ENCODE measurements at regions not wholly inside any gene's neighbourhood (a gene's known extent, or its start where the extent isn't known, plus 50 kb on each side); places are given as distances from the start of the nearest gene placed in this dataset.
"Not testable (repeated sequence)": the region's sequence is repeated elsewhere in the genome, so short reads cannot be mapped to it uniquely, and the experiment has no call there.

DNA sequence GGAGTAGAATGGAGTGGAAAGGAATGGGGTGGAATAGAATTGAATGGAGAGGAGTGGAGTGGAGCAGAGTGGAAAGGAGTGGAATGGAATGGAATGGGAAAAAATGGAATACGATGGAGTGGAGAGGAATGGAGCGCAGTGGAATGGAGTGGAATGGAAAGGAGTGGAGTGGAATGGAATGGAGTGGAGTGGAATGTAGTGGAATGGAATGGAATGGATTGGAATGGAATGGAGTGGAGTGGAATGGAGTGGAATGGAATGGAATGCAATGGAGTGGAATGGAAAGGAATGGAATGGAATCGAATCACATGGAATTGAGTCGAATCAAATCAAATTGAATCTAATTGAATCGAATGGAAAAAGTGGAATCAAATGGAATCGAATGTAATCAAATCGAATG, 1016.1 kb downstream of the CDY1 start:
- H3K4me3 ChIP-seq (ENCODE audit: low read depth, low read length), result no peak overlapping the region
- no peaks in the 10 kb centered on the region for H3K27me3 ChIP-seq (ENCODE audit: control insufficient read depth, insufficient read depth, low read length)
- DNase-seq (ENCODE audit: low read depth in 4 of 6, low spot score in 6 of 6), result no peak
- H3K4me1 ChIP-seq (ENCODE audit: control insufficient read depth, insufficient read depth, low read length), result no peaks in the 10 kb centered on the region
- H3K27ac ChIP-seq (ENCODE audit: low read depth, low read length), result no peak overlapping the region
- H3K36me3 ChIP-seq (ENCODE audit: control insufficient read depth, insufficient read depth, low read length), result no peaks in the 10 kb centered on the region
- H3K9me3 ChIP-seq (ENCODE audit: control insufficient read depth, insufficient read depth, low read length), result peaks cover 2% of the 10 kb centered on the region
- WGBS (ENCODE audit: insufficient coverage), result no CpG with 5 or more reads among the region's 7 CpGs

DNA sequence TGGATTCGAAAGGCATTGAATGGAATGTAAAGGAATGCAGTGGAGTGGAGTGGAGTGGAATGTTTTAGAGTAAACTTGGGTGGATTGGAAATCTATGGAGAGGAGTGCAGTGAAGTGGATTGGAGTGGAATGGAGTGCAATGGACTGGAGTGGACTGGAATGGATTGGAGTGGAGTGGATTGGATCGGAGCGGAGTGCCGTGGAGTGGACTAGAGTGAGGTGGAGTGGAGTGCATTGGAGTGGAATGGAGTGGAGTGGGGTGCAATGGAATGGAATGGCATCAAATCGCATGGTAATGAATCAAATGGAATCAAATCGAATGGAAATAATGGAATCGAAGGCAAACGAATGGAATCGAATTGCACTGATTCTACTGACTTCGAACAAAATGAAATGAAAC, 1023.9 kb downstream of the CDY1 start:
- DNase-seq (ENCODE audit: low read depth in 4 of 6, low spot score in 6 of 6); H3K4me3 ChIP-seq (ENCODE audit: low read depth, low read length); H3K36me3 ChIP-seq (ENCODE audit: control insufficient read depth, insufficient read depth, low read length); H3K9me3 ChIP-seq (ENCODE audit: control insufficient read depth, insufficient read depth, low read length); H3K27me3 ChIP-seq (ENCODE audit: control insufficient read depth, insufficient read depth, low read length); H3K27ac ChIP-seq (ENCODE audit: low read depth, low read length); H3K4me1 ChIP-seq (ENCODE audit: control insufficient read depth, insufficient read depth, low read length): not testable (repeated sequence)
- WGBS (ENCODE audit: insufficient coverage), result no CpG with 5 or more reads among the region's 10 CpGs

- not testable (repeated sequence) for H3K9me3 ChIP-seq (ENCODE audit: control insufficient read depth, insufficient read depth, low read length); H3K27me3 ChIP-seq (ENCODE audit: control insufficient read depth, insufficient read depth, low read length); H3K4me1 ChIP-seq (ENCODE audit: control insufficient read depth, insufficient read depth, low read length); H3K36me3 ChIP-seq (ENCODE audit: control insufficient read depth, insufficient read depth, low read length); DNase-seq (ENCODE audit: low read depth in 4 of 6, low spot score in 6 of 6); H3K4me3 ChIP-seq (ENCODE audit: low read depth, low read length); H3K27ac ChIP-seq (ENCODE audit: low read depth, low read length)
- no CpG with 5 or more reads among the region's 6 CpGs for WGBS (ENCODE audit: insufficient coverage)
Measured at GRCh38 chrY:26648240-26648639, 1026.3 kb downstream of the CDY1 start.

GRCh38 chrY:26664245-26664644, 1042.3 kb downstream of the CDY1 start:
- not testable (repeated sequence) for H3K27me3 ChIP-seq (ENCODE audit: control insufficient read depth, insufficient read depth, low read length); H3K4me1 ChIP-seq (ENCODE audit: control insufficient read depth, insufficient read depth, low read length); DNase-seq (ENCODE audit: low read depth in 4 of 6, low spot score in 6 of 6); H3K36me3 ChIP-seq (ENCODE audit: control insufficient read depth, insufficient read depth, low read length); H3K27ac ChIP-seq (ENCODE audit: low read depth, low read length); H3K9me3 ChIP-seq (ENCODE audit: control insufficient read depth, insufficient read depth, low read length); H3K4me3 ChIP-seq (ENCODE audit: low read depth, low read length)
- no CpG with 5 or more reads among the region's 8 CpGs for WGBS (ENCODE audit: insufficient coverage)

GRCh38 chrY:26666691-26667090, 1044.8 kb downstream of the CDY1 start:
- H3K27me3 ChIP-seq (ENCODE audit: control insufficient read depth, insufficient read depth, low read length); H3K27ac ChIP-seq (ENCODE audit: low read depth, low read length); DNase-seq (ENCODE audit: low read depth in 4 of 6, low spot score in 6 of 6); H3K4me3 ChIP-seq (ENCODE audit: low read depth, low read length); H3K4me1 ChIP-seq (ENCODE audit: control insufficient read depth, insufficient read depth, low read length); H3K9me3 ChIP-seq (ENCODE audit: control insufficient read depth, insufficient read depth, low read length); H3K36me3 ChIP-seq (ENCODE audit: control insufficient read depth, insufficient read depth, low read length): not testable (repeated sequence)
- no CpG with 5 or more reads among the region's 8 CpGs for WGBS (ENCODE audit: insufficient coverage)

- DNase-seq (ENCODE audit: low read depth in 4 of 6, low spot score in 6 of 6); H3K4me3 ChIP-seq (ENCODE audit: low read depth, low read length); H3K36me3 ChIP-seq (ENCODE audit: control insufficient read depth, insufficient read depth, low read length); H3K27me3 ChIP-seq (ENCODE audit: control insufficient read depth, insufficient read depth, low read length); H3K4me1 ChIP-seq (ENCODE audit: control insufficient read depth, insufficient read depth, low read length); H3K9me3 ChIP-seq (ENCODE audit: control insufficient read depth, insufficient read depth, low read length); H3K27ac ChIP-seq (ENCODE audit: low read depth, low read length): not testable (repeated sequence)
- no CpG with 5 or more reads among the region's 7 CpGs for WGBS (ENCODE audit: insufficient coverage)
Measured at GRCh38 chrY:26669243-26669642, 1047.3 kb downstream of the CDY1 start.

DNA sequence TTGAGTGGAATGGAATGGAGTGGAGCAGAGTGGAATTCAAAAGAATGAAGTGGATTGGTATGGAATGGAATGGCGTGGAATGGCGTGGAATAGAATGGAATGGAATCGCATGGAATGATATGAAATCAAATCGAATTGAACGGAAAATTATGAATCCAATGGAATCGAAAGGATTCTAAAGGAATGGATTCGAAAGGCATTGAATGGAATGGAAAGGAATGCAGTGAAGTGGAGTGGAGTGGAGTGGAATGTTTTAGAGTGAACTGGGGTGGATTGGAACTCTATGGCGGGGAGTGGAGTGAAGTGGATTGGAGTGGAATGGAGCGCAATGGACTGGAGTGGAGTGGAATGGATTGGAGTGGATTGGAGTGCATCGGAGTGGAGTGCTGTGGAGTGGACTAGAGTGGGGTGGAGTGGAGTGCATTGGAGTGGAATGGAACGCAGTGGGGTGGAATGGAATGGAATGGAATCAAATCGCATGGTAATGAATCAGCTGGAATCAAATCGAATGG, 1048.5 kb downstream of the CDY1 start:
- H3K27me3 ChIP-seq (ENCODE audit: control insufficient read depth, insufficient read depth, low read length); H3K4me3 ChIP-seq (ENCODE audit: low read depth, low read length); H3K4me1 ChIP-seq (ENCODE audit: control insufficient read depth, insufficient read depth, low read length); H3K36me3 ChIP-seq (ENCODE audit: control insufficient read depth, insufficient read depth, low read length); H3K9me3 ChIP-seq (ENCODE audit: control insufficient read depth, insufficient read depth, low read length); H3K27ac ChIP-seq (ENCODE audit: low read depth, low read length): not testable (repeated sequence)
- WGBS (ENCODE audit: insufficient coverage), result no CpG with 5 or more reads among the region's 13 CpGs
- DNase-seq (ENCODE audit: low read depth in 4 of 6, low spot score in 6 of 6), result peak in 1 of 6 donors; percentile 20

DNA sequence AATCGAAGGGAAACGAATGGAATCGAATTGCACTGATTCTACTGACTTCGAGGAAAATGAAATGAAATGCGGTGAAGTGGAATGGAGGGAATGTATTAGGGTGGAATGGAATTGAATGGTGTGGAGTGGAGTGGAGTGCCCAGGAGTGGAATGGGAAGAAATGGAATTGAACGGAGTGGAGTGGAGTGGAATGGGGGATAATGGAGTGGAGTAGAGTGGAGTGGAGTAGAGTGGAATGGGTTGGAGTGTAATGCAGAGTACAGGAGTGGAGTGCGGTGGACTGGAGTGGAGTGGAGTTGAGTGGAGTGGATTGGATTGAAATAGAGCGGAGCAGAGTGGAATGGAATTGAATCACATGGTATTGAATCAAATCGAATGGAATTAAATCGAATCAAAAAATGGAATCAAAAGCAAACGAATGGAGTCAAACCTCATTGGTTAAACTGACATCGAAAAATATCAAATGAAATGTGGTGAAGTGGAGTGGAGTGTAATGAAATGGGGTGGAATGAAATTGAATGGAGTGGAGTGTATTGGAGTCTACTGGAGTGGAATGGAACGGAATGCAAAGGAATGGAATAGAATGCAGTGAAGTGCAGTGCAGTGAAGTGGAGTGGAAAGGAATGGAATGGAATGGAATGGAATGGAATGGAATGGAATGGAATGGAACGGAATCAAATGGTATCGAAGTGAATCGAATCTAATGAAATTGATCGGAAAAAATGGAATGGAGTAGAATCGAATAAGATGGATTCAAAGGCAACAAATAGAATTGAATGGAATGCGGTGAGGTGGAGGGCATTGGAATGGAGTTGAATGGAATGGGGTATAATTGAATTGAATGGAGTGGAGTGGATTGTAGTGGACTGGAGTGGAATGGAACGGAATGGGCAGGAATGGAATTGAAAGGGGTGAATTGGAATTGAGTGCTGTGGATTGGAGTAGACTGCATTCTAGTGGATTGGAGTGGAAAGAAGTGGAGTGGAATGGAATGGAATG, 1049.3 kb downstream of the CDY1 start:
- WGBS (ENCODE audit: insufficient coverage), result no CpG with 5 or more reads among the region's 20 CpGs
- H3K4me3 ChIP-seq (ENCODE audit: low read depth, low read length); H3K36me3 ChIP-seq (ENCODE audit: control insufficient read depth, insufficient read depth, low read length); H3K4me1 ChIP-seq (ENCODE audit: control insufficient read depth, insufficient read depth, low read length); H3K9me3 ChIP-seq (ENCODE audit: control insufficient read depth, insufficient read depth, low read length); H3K27ac ChIP-seq (ENCODE audit: low read depth, low read length); H3K27me3 ChIP-seq (ENCODE audit: control insufficient read depth, insufficient read depth, low read length): not testable (repeated sequence)
- peak in 2 of 6 donors; percentile 2 to 54 for DNase-seq (ENCODE audit: low read depth in 4 of 6, low spot score in 6 of 6)

Measured in spinal cord (tissue), 9 donors.